HG03432 (cell line): ENCODE measurements at regions not wholly inside any gene's neighbourhood (a gene's known extent, or its start where the extent isn't known, plus 50 kb on each side); places are given as distances from the start of the nearest gene placed in this dataset.
"Not testable (repeated sequence)": the region's sequence is repeated elsewhere in the genome, so short reads cannot be mapped to it uniquely, and the experiment has no call there.

Experiments
- ATAC-seq: cut with Tn5 transposase; IDR thresholded peaks from one replicate; pipeline ENCODE4 v1.9.1; 2021; ENCODE audit warnings: mild to moderate bottlenecking, moderate library complexity; ENCODE audit not compliant: unreplicated experiment

- ATAC-seq = no peak
Measured at GRCh38 chr1:102687383-102687782, 420.9 kb downstream of the COL11A1 start.

DNA sequence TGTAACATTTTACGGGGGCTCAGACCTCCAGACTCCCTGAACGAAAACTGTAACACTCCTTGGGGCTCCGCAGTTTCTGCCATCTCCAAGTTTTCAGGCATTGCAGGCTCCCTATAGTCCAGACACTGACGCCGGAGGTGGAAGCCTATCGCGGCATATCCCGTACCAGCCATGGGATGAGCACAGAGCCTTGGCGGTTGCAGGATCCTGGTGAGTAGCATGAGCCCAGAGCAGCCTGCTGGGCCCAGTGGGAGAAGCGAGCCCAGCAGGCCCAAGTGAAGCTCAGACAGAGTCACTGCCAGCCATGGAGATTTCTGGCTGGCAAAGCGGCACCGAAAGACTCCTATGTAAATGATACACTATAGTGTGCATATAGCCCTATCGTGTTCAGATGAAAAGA lies 446.8 kb downstream of the COL11A1 start:
- no peak for ATAC-seq

DNA sequence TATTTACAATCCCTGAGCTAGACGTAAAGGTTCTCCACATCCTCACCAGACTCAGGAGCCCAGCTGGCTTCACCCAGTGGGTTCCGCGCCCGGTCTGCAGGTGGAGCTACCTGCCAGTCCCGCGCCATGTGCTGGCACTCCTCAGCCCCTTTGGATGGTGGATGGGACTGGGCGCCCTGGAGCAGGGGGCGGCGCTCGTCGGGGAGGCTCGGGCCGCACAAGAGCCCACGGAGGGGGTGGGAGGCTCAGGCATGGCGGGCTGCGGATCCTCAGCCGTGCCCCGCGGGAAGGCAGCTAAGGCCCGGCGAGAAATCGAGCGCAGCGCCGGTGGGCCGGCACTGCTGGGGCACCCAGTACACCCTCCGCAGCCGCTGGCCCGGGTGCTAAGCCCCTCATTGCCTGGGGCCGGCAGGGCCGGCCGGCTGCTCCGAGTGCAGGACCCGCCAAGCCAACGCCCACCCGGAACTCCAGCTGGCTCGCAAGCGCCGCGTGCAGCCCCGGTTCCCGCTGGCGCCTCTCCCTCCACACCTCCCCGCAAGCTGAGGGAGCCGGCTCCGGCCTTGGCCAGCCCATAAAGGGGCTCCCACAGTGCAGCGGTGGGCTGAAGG lies 448.3 kb downstream of the COL11A1 start:
- not testable (repeated sequence) for ATAC-seq

- no peak for ATAC-seq
Measured at GRCh38 chr1:102655034-102655433, 453.3 kb downstream of the COL11A1 start.

DNA sequence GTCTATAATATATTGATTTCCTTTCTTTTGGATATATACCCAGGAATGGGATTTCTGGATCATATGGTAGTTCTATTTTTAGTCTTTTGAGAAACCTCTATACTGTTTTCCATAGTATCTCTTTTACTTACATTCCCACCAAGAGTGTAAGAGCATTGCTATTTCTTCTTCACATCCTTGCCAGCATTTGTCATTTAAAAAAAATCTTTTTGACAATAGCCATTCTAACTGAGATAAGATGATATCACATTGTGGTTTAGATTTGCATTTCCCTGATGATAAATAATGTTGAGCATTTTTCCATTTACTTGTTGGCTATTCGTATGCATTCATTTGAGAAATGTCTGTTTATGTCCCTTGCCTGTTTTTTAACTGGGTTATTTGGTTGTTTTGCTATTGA lies 467.4 kb downstream of the COL11A1 start:
- ATAC-seq = no peak

GRCh38 chr1:102640312-102640711 lies 468.0 kb downstream of the COL11A1 start:
- ATAC-seq = no peak

DNA sequence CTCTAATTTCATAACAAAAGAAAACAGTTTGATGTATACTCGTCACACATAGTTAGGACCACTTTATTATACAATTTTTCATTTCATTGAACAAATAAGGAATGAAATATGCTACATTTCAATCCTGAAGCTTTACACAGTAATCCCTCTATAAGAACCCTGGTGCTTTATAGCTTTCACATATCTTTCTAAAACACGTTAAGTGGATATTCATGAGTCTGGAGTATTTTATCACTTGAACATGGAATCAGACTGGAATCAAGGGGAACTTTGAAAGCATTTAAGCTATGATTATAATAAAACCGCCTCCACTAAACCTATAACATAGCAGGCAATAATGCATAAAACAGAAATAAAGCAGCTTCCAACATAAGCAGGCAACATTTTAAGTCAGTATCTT lies 476.6 kb downstream of the COL11A1 start:
- ATAC-seq = no peak

DNA sequence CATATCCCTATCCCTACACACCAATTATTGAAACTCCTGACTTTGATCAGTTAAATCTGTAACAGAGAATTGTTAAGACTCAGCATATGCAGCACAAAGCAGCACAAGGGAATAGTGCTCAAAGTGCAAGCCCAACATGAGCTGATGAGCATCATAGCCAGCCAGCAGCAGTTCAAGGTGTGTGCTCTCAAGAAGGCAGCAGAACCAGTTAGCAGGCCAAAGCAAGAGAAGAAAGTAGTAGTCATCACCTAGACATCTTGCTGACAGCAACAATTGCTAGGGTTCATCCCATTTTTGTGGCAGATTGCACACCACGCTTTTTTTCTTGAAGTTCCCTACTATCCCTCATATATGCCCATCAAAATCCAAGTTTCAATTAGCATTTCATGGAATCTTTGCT lies 478.3 kb downstream of the COL11A1 start:
- no peak for ATAC-seq

- ATAC-seq = no peak
Measured at GRCh38 chr1:102628109-102628613, 480.2 kb downstream of the COL11A1 start.

DNA sequence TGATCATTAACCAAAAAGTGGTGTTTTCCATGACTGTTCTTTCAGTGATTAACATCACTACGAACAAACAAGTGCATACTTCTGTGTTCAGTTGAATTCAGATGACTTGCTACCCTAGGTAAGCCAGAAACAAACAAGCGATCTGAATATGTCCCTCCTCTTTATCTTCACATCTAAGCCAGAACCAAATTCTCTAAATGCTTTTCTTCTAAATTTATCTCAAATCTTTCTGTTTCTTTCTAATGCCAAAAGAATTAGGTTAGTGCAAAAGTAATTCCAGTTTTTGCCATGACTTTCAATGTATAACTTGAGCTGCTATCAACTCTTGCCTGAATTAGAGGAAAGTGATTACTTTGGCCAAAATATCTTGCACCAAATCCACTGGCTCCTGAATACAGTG lies 481.2 kb downstream of the COL11A1 start:
- no peak for ATAC-seq

DNA sequence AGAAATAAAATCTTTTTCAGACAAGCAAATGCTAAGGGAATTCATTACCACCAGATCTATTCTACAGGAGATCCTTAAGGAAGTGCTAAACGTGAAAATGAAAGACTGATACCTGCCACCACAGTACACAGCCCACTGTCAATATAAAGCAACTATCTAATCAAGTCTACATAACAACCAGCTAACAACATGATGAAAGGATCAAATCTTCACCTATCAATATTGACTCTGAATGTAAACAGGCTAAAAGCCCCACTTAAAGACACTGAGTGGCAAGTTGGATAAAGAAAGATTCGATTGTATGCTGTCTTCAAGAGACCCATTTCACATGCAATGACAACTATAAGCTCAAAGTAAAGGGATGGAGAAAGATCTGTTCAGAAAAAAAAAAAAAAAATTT lies 492.4 kb downstream of the COL11A1 start:
- ATAC-seq = no peak

DNA sequence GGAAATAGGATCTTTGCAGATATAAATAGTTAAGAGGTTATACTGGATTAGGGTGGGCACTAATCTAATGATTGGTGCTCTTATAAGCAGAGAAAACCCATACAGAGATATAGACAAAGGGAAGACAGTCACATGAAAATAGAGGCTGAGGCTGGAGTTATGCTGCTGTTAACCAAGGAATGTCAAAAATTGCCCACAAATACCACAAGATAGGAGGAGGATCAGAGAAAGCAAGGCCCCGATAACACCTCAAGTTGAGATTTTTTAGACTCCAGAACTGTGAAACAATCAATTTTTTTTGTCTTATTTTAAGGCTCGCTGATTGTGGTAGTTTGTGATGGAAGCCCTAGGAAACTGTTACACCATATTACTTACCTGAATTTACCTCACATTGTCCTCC lies 513.2 kb downstream of the COL11A1 start:
- ATAC-seq = no peak

DNA sequence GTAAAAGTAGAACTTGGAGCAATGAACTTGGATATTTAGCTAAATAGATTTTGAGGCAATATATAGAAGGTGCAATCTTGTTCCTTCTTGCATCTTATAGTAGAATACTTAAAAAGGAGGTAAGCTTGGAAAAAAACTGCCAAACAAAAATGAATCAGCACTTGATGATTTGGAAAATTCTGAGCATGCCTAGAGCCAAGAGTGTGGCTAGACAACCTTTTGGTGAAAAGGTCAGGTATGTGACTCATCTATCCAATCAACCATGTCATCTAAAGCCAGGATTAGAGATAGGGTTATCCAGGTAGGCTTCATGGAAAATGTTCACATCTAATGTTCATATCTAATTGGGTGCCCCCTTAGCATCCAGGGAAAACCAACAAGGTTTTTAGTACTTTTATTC lies 515.0 kb downstream of the COL11A1 start:
- ATAC-seq = no peak

DNA sequence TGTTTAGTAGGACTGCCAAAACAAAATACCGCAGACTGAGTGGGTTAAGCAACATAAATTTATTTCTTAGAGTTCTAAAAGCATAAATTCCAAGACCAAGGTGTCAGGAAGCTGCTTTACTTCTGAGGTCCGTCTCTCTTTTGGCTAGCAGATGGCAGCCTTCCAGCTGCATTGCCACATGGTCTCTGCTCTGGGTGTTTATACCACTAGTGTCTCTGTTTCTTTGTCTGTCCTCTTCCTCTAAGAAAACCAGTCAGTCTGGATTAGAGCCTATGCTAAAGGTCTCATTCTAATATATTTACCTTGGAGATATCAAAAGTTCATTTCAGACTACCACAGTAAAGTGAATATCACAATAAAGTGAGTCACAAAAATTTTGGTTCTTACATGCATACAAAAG lies 519.8 kb downstream of the COL11A1 start:
- ATAC-seq = no peak

DNA sequence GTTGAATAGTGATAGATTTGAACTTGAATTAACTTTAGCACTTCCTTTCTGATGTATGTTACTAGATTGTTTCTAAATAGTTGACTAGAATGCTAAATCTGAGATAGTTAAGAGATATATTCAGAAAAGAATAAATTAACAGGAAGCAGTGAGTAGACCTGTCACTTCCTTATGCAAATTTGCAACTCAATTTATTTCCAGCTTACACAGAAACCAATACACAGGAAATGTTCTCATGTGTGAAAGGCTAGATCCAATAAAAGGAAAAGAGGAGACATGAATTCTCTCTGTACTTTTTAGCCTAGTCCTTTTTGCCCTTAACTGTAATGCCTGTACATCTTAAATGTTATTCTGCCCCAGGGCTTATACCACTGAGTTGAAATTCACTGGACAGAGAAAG lies 522.3 kb downstream of the COL11A1 start:
- no peak for ATAC-seq

- ATAC-seq = no peak
Measured at GRCh38 chr1:102580806-102581205, 527.5 kb downstream of the COL11A1 start.

GRCh38 chr1:102578804-102579203 lies 529.5 kb downstream of the COL11A1 start:
- no peak for ATAC-seq

- no peak for ATAC-seq
Measured at GRCh38 chr1:102572637-102573036, 535.7 kb downstream of the COL11A1 start.

GRCh38 chr1:102566182-102566581 lies 542.1 kb downstream of the COL11A1 start:
- ATAC-seq = no peak

GRCh38 chr1:102562380-102562779 lies 545.9 kb downstream of the COL11A1 start:
- no peak for ATAC-seq

GRCh38 chr1:102550729-102551384 lies 554.1 kb upstream of the OLFM3 start:
- ATAC-seq = peak; percentile 61

GRCh38 chr1:102546251-102546650 lies 549.5 kb upstream of the OLFM3 start:
- ATAC-seq = no peak
